HG03045 (cell line): ENCODE measurements at regions not wholly inside any gene's neighbourhood (a gene's known extent, or its start where the extent isn't known, plus 50 kb on each side); places are given as distances from the start of the nearest gene placed in this dataset.
"Not testable (repeated sequence)": the region's sequence is repeated elsewhere in the genome, so short reads cannot be mapped to it uniquely, and the experiment has no call there.

Experiments used
- ATAC-seq: cut with Tn5 transposase; IDR thresholded peaks from one replicate; pipeline ENCODE4 v1.9.1; 2021; ENCODE audit warnings: mild to moderate bottlenecking, moderate library complexity; ENCODE audit not compliant: unreplicated experiment

GRCh38 chr3:20424086-20424485 lies 238.1 kb upstream of the SGO1 start:
- ATAC-seq: no peak

- no peak for ATAC-seq
These were observed 236.4 kb upstream of the SGO1 start for GRCh38 chr3:20422391-20422790.

- no peak for ATAC-seq
These were observed 231.5 kb upstream of the SGO1 start for GRCh38 chr3:20417388-20418108.

- ATAC-seq: no peak
These were observed 220.6 kb upstream of the SGO1 start for GRCh38 chr3:20406611-20407011.

GRCh38 chr3:20405744-20406143 lies 219.7 kb upstream of the SGO1 start:
- no peak for ATAC-seq

- no peak for ATAC-seq
These were observed 219.2 kb upstream of the SGO1 start for GRCh38 chr3:20405231-20405630.

- no peak for ATAC-seq
These were observed 218.7 kb upstream of the SGO1 start for GRCh38 chr3:20404741-20405100.

- no peak for ATAC-seq
These were observed 218.2 kb upstream of the SGO1 start for GRCh38 chr3:20403986-20404740.

GRCh38 chr3:20401253-20401652 lies 215.2 kb upstream of the SGO1 start:
- ATAC-seq: no peak

- ATAC-seq: no peak
These were observed 214.7 kb upstream of the SGO1 start for GRCh38 chr3:20400686-20401085.

- no peak for ATAC-seq
These were observed 214.3 kb upstream of the SGO1 start for GRCh38 chr3:20400281-20400680.

- ATAC-seq: no peak
These were observed 210.3 kb upstream of the SGO1 start for GRCh38 chr3:20396335-20396734.

- ATAC-seq: no peak
These were observed 209.7 kb upstream of the SGO1 start for GRCh38 chr3:20395692-20396091.

GRCh38 chr3:20394243-20394642 lies 208.2 kb upstream of the SGO1 start:
- ATAC-seq: no peak

GRCh38 chr3:20391644-20392043 lies 205.6 kb upstream of the SGO1 start:
- no peak for ATAC-seq

GRCh38 chr3:20388971-20389370 lies 203.0 kb upstream of the SGO1 start:
- no peak for ATAC-seq

GRCh38 chr3:20380295-20380694 lies 194.3 kb upstream of the SGO1 start:
- ATAC-seq: no peak

- ATAC-seq: no peak
These were observed 192.3 kb upstream of the SGO1 start for GRCh38 chr3:20378315-20378714.

GRCh38 chr3:20376665-20377217 lies 190.7 kb upstream of the SGO1 start:
- no peak for ATAC-seq

GRCh38 chr3:20375302-20375701 lies 189.3 kb upstream of the SGO1 start:
- ATAC-seq: no peak

- not testable (repeated sequence) for ATAC-seq
These were observed 184.5 kb upstream of the SGO1 start for GRCh38 chr3:20370273-20371063.
